Ovary (tissue), 3 donors: ENCODE measurements at regions not wholly inside any gene's neighbourhood (a gene's known extent, or its start where the extent isn't known, plus 50 kb on each side); places are given as distances from the start of the nearest gene placed in this dataset.

ENCODE experiments used
- CTCF ChIP-seq, 3 donors: fragments of 450-650 bp in 2 of 3; fragments of 200-600 bp in 1 of 3; IDR thresholded peaks; one replicate each; pipeline versions ENCODE4 v1.5.1 to v1.8.0; 2016 to 2022; ENCODE audit warnings: antibody characterized with exemption in 3 of 3, mild to moderate bottlenecking in 1 of 3
- POLR2A ChIP-seq: fragments of 450-650 bp; IDR thresholded peaks from one replicate; pipeline ENCODE4 v1.6.1; 2017; ENCODE audit warnings: antibody characterized with exemption, mild to moderate bottlenecking, moderate library complexity
- donor health status: DM: no; HTN: no; CAD: no.

GRCh38 chr3:83968356-83968755 lies 990.4 kb upstream of the CADM2 start:
- TF ChIP-seq CTCF (IDR thresholded peaks at IDR 0.05), result no peak
- TF ChIP-seq POLR2A, result no peak
